Transverse colon (tissue), 4 donors: ENCODE measurements at regions not wholly inside any gene's neighbourhood (a gene's known extent, or its start where the extent isn't known, plus 50 kb on each side); places are given as distances from the start of the nearest gene placed in this dataset.

Experiments
- CTCF ChIP-seq, 5 experiments: fragments of 200-600 bp in 3 of 5; fragments of 450-650 bp in 2 of 5; sonication (generic) in 3 of 5; IDR thresholded peaks; 1 replicate in 2 of 5; 2 replicates in 3 of 5; pipeline ENCODE4 v1.5.1; 2016 to 2017; ENCODE audit warnings: antibody characterized with exemption in 5 of 5, inconsistent platforms in 3 of 5, mild to moderate bottlenecking in 2 of 5, moderate library complexity in 1 of 5
- EP300 ChIP-seq: sonication (generic); formaldehyde crosslinking; IDR thresholded peaks from one replicate; pipeline ENCODE4 v1.6.1; 2017; ENCODE audit warnings: antibody characterized with exemption, low read depth
- POLR2AphosphoS5 ChIP-seq, 3 donors: sonication (generic); formaldehyde crosslinking; IDR thresholded peaks; one replicate each; pipeline ENCODE4 v1.6.1; 2016; ENCODE audit warnings: antibody characterized with exemption in 3 of 3

- TF ChIP-seq POLR2AphosphoS5 (IDR thresholded peaks at IDR 0.05) (no peak), CTCF (IDR thresholded peaks at IDR 0.05) (no peak), EP300 (no peak)
These were observed 755.9 kb upstream of the ADGRL4 start for GRCh38 chr1:79762461-79762860.
